Transverse colon (tissue), 4 donors: ENCODE measurements at regions not wholly inside any gene's neighbourhood (a gene's known extent, or its start where the extent isn't known, plus 50 kb on each side); places are given as distances from the start of the nearest gene placed in this dataset.

ENCODE experiments used
- DNase-seq: peaks from one replicate; pipeline ENCODE4 v3.0.0-alpha.2; 2019
- H3K27ac ChIP-seq, 4 donors: fragments of 200-600 bp; sonication (generic); 2 replicates each; pipeline ENCODE4 v1.5.1; 2016 to 2018; ENCODE audit warnings: inconsistent platforms in 4 of 4
- H3K27me3 ChIP-seq: fragments of 200-600 bp; sonication (generic); 2 replicates; pipeline ENCODE4 v1.5.1; 2017; ENCODE audit warnings: inconsistent platforms
- H3K36me3 ChIP-seq, 4 donors: fragments of 200-600 bp; sonication (generic); 2 replicates each; pipeline ENCODE4 v1.5.1; 2017 to 2019; ENCODE audit warnings: inconsistent platforms in 4 of 4
- H3K4me1 ChIP-seq, 4 donors: fragments of 200-600 bp; sonication (generic); 2 replicates each; pipeline ENCODE4 v1.5.1; 2017 to 2020; ENCODE audit warnings: inconsistent platforms in 4 of 4
- H3K4me3 ChIP-seq, 4 donors: fragments of 200-600 bp; sonication (generic); 1 replicate in 1 of 4; 2 replicates in 3 of 4; pipeline versions ENCODE4 v1.5.1 to v1.6.1; 2017 to 2019; ENCODE audit warnings: inconsistent platforms in 4 of 4
- H3K9me3 ChIP-seq, 2 donors: fragments of 200-600 bp; sonication (generic); 2 replicates each; pipeline ENCODE4 v1.5.1; 2017 to 2019; ENCODE audit warnings: inconsistent platforms in 2 of 2
- CTCF ChIP-seq, 5 experiments: fragments of 200-600 bp in 3 of 5; fragments of 450-650 bp in 2 of 5; sonication (generic) in 3 of 5; IDR thresholded peaks; 1 replicate in 2 of 5; 2 replicates in 3 of 5; pipeline ENCODE4 v1.5.1; 2016 to 2017; ENCODE audit warnings: antibody characterized with exemption in 5 of 5, inconsistent platforms in 3 of 5, mild to moderate bottlenecking in 2 of 5, moderate library complexity in 1 of 5
- EP300 ChIP-seq: sonication (generic); formaldehyde crosslinking; IDR thresholded peaks from one replicate; pipeline ENCODE4 v1.6.1; 2017; ENCODE audit warnings: antibody characterized with exemption, low read depth
- POLR2A ChIP-seq: fragments of 450-650 bp; IDR thresholded peaks from one replicate; pipeline ENCODE4 v1.6.1; 2016; ENCODE audit warnings: antibody characterized with exemption, mild to moderate bottlenecking, moderate library complexity
- POLR2AphosphoS5 ChIP-seq, 3 donors: sonication (generic); formaldehyde crosslinking; IDR thresholded peaks; one replicate each; pipeline ENCODE4 v1.6.1; 2016; ENCODE audit warnings: antibody characterized with exemption in 3 of 3
- WGBS, 2 donors: methylation state at CpG; one replicate each; pipeline ENCODE4 v1.1.5; 2018; ENCODE audit warnings: low coverage in 1 of 2; 5-methylcytosine and 5-hydroxymethylcytosine counted together
- in situ Hi-C, 4 donors: fragments of 200-750 bp; cut with MboI; loops; one replicate each; pipeline versions ENCODE4 v1.15.0 to v1.15.1; 2017; ENCODE audit warnings: low sequenced_read_pairs in 3 of 4, low pct_ligation_motif_present in 1 of 4, low pct_unique_long_range_greater_than_20kb in 1 of 4
- intact Hi-C: fragments of 100-400 bp; cut with DNase I; formaldehyde crosslinking; loops from one replicate; pipeline ENCODE4 v1.15.1; 2023; ENCODE audit warnings: low total_unique reads

GRCh38 chr11:133705873-133706272 lies 139.4 kb downstream of the SPATA19 start:
- in situ Hi-C loops (no loop called here), intact Hi-C loops (no loop called here)
- Histone ChIP-seq H3K27me3 (no peaks in the 10 kb centered on the region), H3K27ac (no peak overlapping the region), H3K4me1 (no peaks in the 10 kb centered on the region), H3K36me3 (no peaks in the 10 kb centered on the region), H3K9me3 (no peaks in the 10 kb centered on the region), H3K4me3 (no peak overlapping the region)
- 100% methylated on average over 2 to 3 of the region's 3 CpGs for WGBS, 2 donors
- DNase-seq = no peak
- no peak for TF ChIP-seq CTCF (IDR thresholded peaks at IDR 0.05)
- TF ChIP-seq POLR2AphosphoS5 (IDR thresholded peaks at IDR 0.05) = no peak
- TF ChIP-seq POLR2A = no peak
- no peak for TF ChIP-seq EP300

- in situ Hi-C loops (no loop called here), intact Hi-C loops (no loop called here)
- DNase-seq = no peak
- no peak for TF ChIP-seq EP300
- no peak for TF ChIP-seq CTCF (IDR thresholded peaks at IDR 0.05)
- TF ChIP-seq POLR2A = no peak
- no peak for TF ChIP-seq POLR2AphosphoS5 (IDR thresholded peaks at IDR 0.05)
- WGBS, 2 donors = 65 to 72% methylated on average over 3 to 8 of the region's 8 CpGs
- H3K9me3 ChIP-seq = no peaks in the 10 kb centered on the region
- no peak overlapping the region for H3K27ac ChIP-seq
- H3K4me1 ChIP-seq = no peaks in the 10 kb centered on the region
- H3K4me3 ChIP-seq = no peak overlapping the region
- H3K36me3 ChIP-seq = no peaks in the 10 kb centered on the region
- no peaks in the 10 kb centered on the region for H3K27me3 ChIP-seq
These were observed 140.2 kb downstream of the SPATA19 start for GRCh38 chr11:133705074-133705648.

GRCh38 chr11:133699071-133699470 lies 146.2 kb downstream of the SPATA19 start:
- Histone ChIP-seq H3K4me3 (no peak overlapping the region), H3K36me3 (no peaks in the 10 kb centered on the region), H3K27ac (no peak overlapping the region), H3K9me3 (no peaks in the 10 kb centered on the region), H3K27me3 (no peaks in the 10 kb centered on the region), H3K4me1 (no peaks in the 10 kb centered on the region)
- in situ Hi-C loops = no loop called here
- 81 to 82% methylated on average over 4 to 5 of the region's 5 CpGs for WGBS, 2 donors
- TF ChIP-seq POLR2A (no peak), POLR2AphosphoS5 (IDR thresholded peaks at IDR 0.05) (no peak), CTCF (IDR thresholded peaks at IDR 0.05) (no peak), EP300 (no peak)
- intact Hi-C loops = no loop called here
- DNase-seq = no peak

GRCh38 chr11:133698654-133699053 lies 146.7 kb downstream of the SPATA19 start:
- Histone ChIP-seq H3K4me1 (no peaks in the 10 kb centered on the region), H3K27me3 (no peaks in the 10 kb centered on the region), H3K9me3 (no peaks in the 10 kb centered on the region), H3K4me3 (no peak overlapping the region), H3K36me3 (no peaks in the 10 kb centered on the region), H3K27ac (no peak overlapping the region)
- WGBS, 2 donors = 75% methylated on average over 1 of the region's 1 CpG; no CpG with 5 or more reads in 1 of the 2 donors
- DNase-seq = no peak
- in situ Hi-C loops (no loop called here), intact Hi-C loops (no loop called here)
- TF ChIP-seq POLR2A (no peak), POLR2AphosphoS5 (IDR thresholded peaks at IDR 0.05) (no peak), EP300 (no peak), CTCF (IDR thresholded peaks at IDR 0.05) (no peak)
